ENCODE measurements at regions not wholly inside any gene's neighbourhood (a gene's known extent, or its start where the extent isn't known, plus 50 kb on each side); places are given as distances from the start of the nearest gene placed in this dataset.

- DNase-seq (ENCODE audit: low read depth): peak; percentile 94
- TF ChIP-seq CTCF (conservative IDR thresholded peaks at IDR 0.05; ENCODE audit: low read depth, low read length): no peak
- H3K4me3 ChIP-seq (ENCODE audit: low read depth, low read length): no peak overlapping the region
These were observed 286.6 kb upstream of the RGS6 start for GRCh38 chr14:71645656-71646055.

- DNase-seq (ENCODE audit: low read depth): no peak
- no peak for TF ChIP-seq CTCF (conservative IDR thresholded peaks at IDR 0.05; ENCODE audit: low read depth, low read length)
- no peak overlapping the region for H3K4me3 ChIP-seq (ENCODE audit: low read depth, low read length)
These were observed 285.7 kb upstream of the RGS6 start for GRCh38 chr14:71646518-71646917.

- H3K4me3 ChIP-seq (ENCODE audit: low read depth, low read length): no peak overlapping the region
- DNase-seq (ENCODE audit: low read depth): no peak
- TF ChIP-seq CTCF (conservative IDR thresholded peaks at IDR 0.05; ENCODE audit: low read depth, low read length): no peak
These were observed 285.0 kb upstream of the RGS6 start for GRCh38 chr14:71647086-71647784.

- H3K4me3 ChIP-seq (ENCODE audit: low read depth, low read length): no peak overlapping the region
- TF ChIP-seq CTCF (conservative IDR thresholded peaks at IDR 0.05; ENCODE audit: low read depth, low read length): no peak
- no peak for DNase-seq (ENCODE audit: low read depth)
These were observed 283.5 kb upstream of the RGS6 start for GRCh38 chr14:71648725-71649124.

- TF ChIP-seq CTCF (conservative IDR thresholded peaks at IDR 0.05; ENCODE audit: low read depth, low read length): no peak
- DNase-seq (ENCODE audit: low read depth): peak; percentile 35
- no peak overlapping the region for H3K4me3 ChIP-seq (ENCODE audit: low read depth, low read length)
These were observed 282.0 kb upstream of the RGS6 start for GRCh38 chr14:71650187-71650755.

GRCh38 chr14:71651228-71651627 is 281.0 kb upstream of the RGS6 start:
- H3K4me3 ChIP-seq (ENCODE audit: low read depth, low read length): no peak overlapping the region
- peak; percentile 96 for DNase-seq (ENCODE audit: low read depth)
- no peak for TF ChIP-seq CTCF (conservative IDR thresholded peaks at IDR 0.05; ENCODE audit: low read depth, low read length)

- TF ChIP-seq CTCF (conservative IDR thresholded peaks at IDR 0.05; ENCODE audit: low read depth, low read length): no peak
- no peak overlapping the region for H3K4me3 ChIP-seq (ENCODE audit: low read depth, low read length)
These were observed 279.9 kb upstream of the RGS6 start for GRCh38 chr14:71652368-71652767.

More at GRCh38 chr14:71652368-71652767, 279.9 kb upstream of the RGS6 start:
- no peak for DNase-seq (ENCODE audit: low read depth)

All from choroid plexus epithelial cell (primary cell).